ENCODE measurements at regions not wholly inside any gene's neighbourhood (a gene's known extent, or its start where the extent isn't known, plus 50 kb on each side); places are given as distances from the start of the nearest gene placed in this dataset.

- no peak for TF ChIP-seq CTCF (IDR thresholded peaks at IDR 0.05)
- no peak for DNase-seq (ENCODE audit: extremely low spot score, unreplicated experiment)
- no peaks in the 10 kb centered on the region for H3K36me3 Mint-ChIP-seq (ENCODE audit: unreplicated experiment)
- no peaks in the 10 kb centered on the region for H3K9me3 Mint-ChIP-seq (ENCODE audit: unreplicated experiment)
- H3K27ac Mint-ChIP-seq (ENCODE audit: unreplicated experiment): no peak overlapping the region
- H3K27me3 Mint-ChIP-seq (ENCODE audit: unreplicated experiment): peaks cover 3% of the 10 kb centered on the region
- no peak overlapping the region for H3K4me3 Mint-ChIP-seq (ENCODE audit: unreplicated experiment)
- H3K4me1 Mint-ChIP-seq (ENCODE audit: unreplicated experiment): no peaks in the 10 kb centered on the region
Measured at GRCh38 chr2:186183406-186183805, 302.7 kb upstream of the ZC3H15 start.

GRCh38 chr2:186187854-186188253 lies 298.2 kb upstream of the ZC3H15 start:
- TF ChIP-seq CTCF (IDR thresholded peaks at IDR 0.05): no peak
- no peaks in the 10 kb centered on the region for H3K9me3 Mint-ChIP-seq (ENCODE audit: unreplicated experiment)
- H3K4me3 Mint-ChIP-seq (ENCODE audit: unreplicated experiment): no peak overlapping the region

GRCh38 chr2:186189816-186190215 lies 296.2 kb upstream of the ZC3H15 start:
- peaks cover 3% of the 10 kb centered on the region for H3K27me3 Mint-ChIP-seq (ENCODE audit: unreplicated experiment)
- DNase-seq (ENCODE audit: extremely low spot score, unreplicated experiment): no peak
- H3K36me3 Mint-ChIP-seq (ENCODE audit: unreplicated experiment): no peaks in the 10 kb centered on the region
- H3K4me3 Mint-ChIP-seq (ENCODE audit: unreplicated experiment): no peak overlapping the region
- TF ChIP-seq CTCF (IDR thresholded peaks at IDR 0.05): no peak
- H3K27ac Mint-ChIP-seq (ENCODE audit: unreplicated experiment): no peak overlapping the region
- H3K9me3 Mint-ChIP-seq (ENCODE audit: unreplicated experiment): no peaks in the 10 kb centered on the region
- H3K4me1 Mint-ChIP-seq (ENCODE audit: unreplicated experiment): no peaks in the 10 kb centered on the region

More at GRCh38 chr2:186187854-186188253, 298.2 kb upstream of the ZC3H15 start:
- Mint-ChIP-seq H3K27me3 (ENCODE audit: unreplicated experiment) (peaks cover 3% of the 10 kb centered on the region), H3K36me3 (ENCODE audit: unreplicated experiment) (no peaks in the 10 kb centered on the region), H3K4me1 (ENCODE audit: unreplicated experiment) (no peaks in the 10 kb centered on the region), H3K27ac (ENCODE audit: unreplicated experiment) (no peak overlapping the region)
- no peak for DNase-seq (ENCODE audit: extremely low spot score, unreplicated experiment)

- Mint-ChIP-seq H3K27me3 (ENCODE audit: unreplicated experiment) (no peaks in the 10 kb centered on the region), H3K4me3 (ENCODE audit: unreplicated experiment) (no peak overlapping the region), H3K4me1 (ENCODE audit: unreplicated experiment) (no peaks in the 10 kb centered on the region), H3K36me3 (ENCODE audit: unreplicated experiment) (no peaks in the 10 kb centered on the region), H3K9me3 (ENCODE audit: unreplicated experiment) (no peaks in the 10 kb centered on the region), H3K27ac (ENCODE audit: unreplicated experiment) (no peak overlapping the region)
- DNase-seq (ENCODE audit: extremely low spot score, unreplicated experiment): no peak
- TF ChIP-seq CTCF (IDR thresholded peaks at IDR 0.05): no peak
Measured at GRCh38 chr2:186195696-186196095, 290.4 kb upstream of the ZC3H15 start.

- H3K27me3 Mint-ChIP-seq (ENCODE audit: unreplicated experiment): peaks cover 3% of the 10 kb centered on the region
- no peaks in the 10 kb centered on the region for H3K4me1 Mint-ChIP-seq (ENCODE audit: unreplicated experiment)
- no peak for TF ChIP-seq CTCF (IDR thresholded peaks at IDR 0.05)
- H3K27ac Mint-ChIP-seq (ENCODE audit: unreplicated experiment): no peak overlapping the region
- no peaks in the 10 kb centered on the region for H3K9me3 Mint-ChIP-seq (ENCODE audit: unreplicated experiment)
- no peak overlapping the region for H3K4me3 Mint-ChIP-seq (ENCODE audit: unreplicated experiment)
- DNase-seq (ENCODE audit: extremely low spot score, unreplicated experiment): no peak
- no peaks in the 10 kb centered on the region for H3K36me3 Mint-ChIP-seq (ENCODE audit: unreplicated experiment)
Measured at GRCh38 chr2:186197955-186198354, 288.1 kb upstream of the ZC3H15 start.
